ENCODE measurements at regions not wholly inside any gene's neighbourhood (a gene's known extent, or its start where the extent isn't known, plus 50 kb on each side); places are given as distances from the start of the nearest gene placed in this dataset.

DNA sequence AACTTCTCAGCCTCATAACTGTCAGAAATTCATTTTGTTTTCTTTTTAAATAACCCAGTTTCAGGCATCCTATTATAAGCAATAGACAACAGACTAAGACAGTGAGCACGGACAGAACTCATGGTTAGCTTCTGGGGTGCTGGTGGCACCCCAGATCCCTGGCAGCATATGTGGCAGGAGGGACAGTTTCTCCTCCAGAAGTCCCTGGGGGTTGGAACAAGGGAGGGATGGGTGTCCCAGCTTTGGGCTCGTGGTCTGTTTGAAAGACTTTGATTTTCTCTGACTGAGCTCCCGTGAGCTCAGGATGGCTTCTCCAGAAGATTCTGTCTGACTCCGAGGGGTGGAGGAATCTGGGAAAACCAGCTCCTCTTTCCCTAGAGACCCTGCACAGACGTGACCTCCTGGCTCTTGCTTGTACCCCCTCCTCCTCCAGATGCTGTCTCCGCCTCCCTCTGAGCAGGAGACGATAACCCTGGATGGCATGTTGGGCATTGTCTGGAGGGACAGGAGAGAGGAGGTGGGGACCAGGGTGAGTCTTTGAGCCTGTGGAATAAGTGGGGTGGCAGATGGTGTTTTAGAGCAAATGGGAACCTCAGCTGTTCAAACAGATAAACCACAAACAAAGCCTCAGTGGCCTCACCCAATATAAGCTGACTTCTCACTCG lies 421.1 kb downstream of the GLRX3 start:
- TF ChIP-seq, protein P1, sequence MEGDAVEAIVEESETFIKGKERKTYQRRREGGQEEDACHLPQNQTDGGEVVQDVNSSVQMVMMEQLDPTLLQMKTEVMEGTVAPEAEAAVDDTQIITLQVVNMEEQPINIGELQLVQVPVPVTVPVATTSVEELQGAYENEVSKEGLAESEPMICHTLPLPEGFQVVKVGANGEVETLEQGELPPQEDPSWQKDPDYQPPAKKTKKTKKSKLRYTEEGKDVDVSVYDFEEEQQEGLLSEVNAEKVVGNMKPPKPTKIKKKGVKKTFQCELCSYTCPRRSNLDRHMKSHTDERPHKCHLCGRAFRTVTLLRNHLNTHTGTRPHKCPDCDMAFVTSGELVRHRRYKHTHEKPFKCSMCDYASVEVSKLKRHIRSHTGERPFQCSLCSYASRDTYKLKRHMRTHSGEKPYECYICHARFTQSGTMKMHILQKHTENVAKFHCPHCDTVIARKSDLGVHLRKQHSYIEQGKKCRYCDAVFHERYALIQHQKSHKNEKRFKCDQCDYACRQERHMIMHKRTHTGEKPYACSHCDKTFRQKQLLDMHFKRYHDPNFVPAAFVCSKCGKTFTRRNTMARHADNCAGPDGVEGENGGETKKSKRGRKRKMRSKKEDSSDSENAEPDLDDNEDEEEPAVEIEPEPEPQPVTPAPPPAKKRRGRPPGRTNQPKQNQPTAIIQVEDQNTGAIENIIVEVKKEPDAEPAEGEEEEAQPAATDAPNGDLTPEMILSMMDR (optimal IDR thresholded peaks at IDR 0.05 in 1 of 3, IDR thresholded peaks at IDR 0.05 in 1 of 3, conservative IDR thresholded peaks at IDR 0.05 in 1 of 3; ENCODE audit: extremely low read depth in 1 of 3, insufficient read depth in 2 of 3, low read length in 3 of 3) = no peak
- no peak for TF ChIP-seq EZH2 (IDR thresholded peaks at IDR 0.05; ENCODE audit: low read length)
